Effector memory CD4-positive, alpha-beta T cell (primary cell): ENCODE measurements at regions not wholly inside any gene's neighbourhood (a gene's known extent, or its start where the extent isn't known, plus 50 kb on each side); places are given as distances from the start of the nearest gene placed in this dataset.

Experiments
- DNase-seq, 3 donors: peaks; one replicate each; pipeline ENCODE4 v3.0.0-alpha.2; 2020
- H3K27ac ChIP-seq: 2 replicates; pipeline ENCODE4 v1.7.0; 2013; ENCODE audit warnings: mild to moderate bottlenecking, low read length, moderate library complexity; ENCODE audit not compliant: insufficient read depth, poor library complexity, severe bottlenecking
- H3K27me3 ChIP-seq: replicated peaks from 2 replicates; pipeline ENCODE4 v1.7.0; 2013; ENCODE audit warnings: mild to moderate bottlenecking, low read length; ENCODE audit not compliant: insufficient read depth, control insufficient read depth, poor library complexity, severe bottlenecking
- H3K36me3 ChIP-seq: 2 replicates; pipeline ENCODE4 v1.7.0; 2013; ENCODE audit warnings: mild to moderate bottlenecking, low read length, moderate library complexity; ENCODE audit not compliant: control insufficient read depth, insufficient read depth
- H3K4me1 ChIP-seq: 2 replicates; pipeline ENCODE4 v1.7.0; 2013; ENCODE audit warnings: low read length, mild to moderate bottlenecking; ENCODE audit not compliant: control insufficient read depth, insufficient read depth, poor library complexity, severe bottlenecking
- H3K4me3 ChIP-seq: 2 replicates; pipeline ENCODE4 v1.7.0; 2013; ENCODE audit warnings: low read length, low read depth, mild to moderate bottlenecking; ENCODE audit not compliant: insufficient read depth, poor library complexity, severe bottlenecking
- H3K9me3 ChIP-seq: 2 replicates; pipeline ENCODE4 v1.7.0; 2013; ENCODE audit warnings: mild to moderate bottlenecking, low read length, moderate library complexity; ENCODE audit not compliant: control insufficient read depth

- no peak overlapping the region for H3K27ac ChIP-seq
- no peaks in the 10 kb centered on the region for H3K9me3 ChIP-seq
- no peak for DNase-seq
- H3K4me1 ChIP-seq = no peaks in the 10 kb centered on the region
- H3K27me3 ChIP-seq = no peaks in the 10 kb centered on the region
- no peaks in the 10 kb centered on the region for H3K36me3 ChIP-seq
- H3K4me3 ChIP-seq = no peak overlapping the region
These were observed 225.8 kb downstream of the UQCRFS1 start for GRCh38 chr19:28987177-28987576.

DNA sequence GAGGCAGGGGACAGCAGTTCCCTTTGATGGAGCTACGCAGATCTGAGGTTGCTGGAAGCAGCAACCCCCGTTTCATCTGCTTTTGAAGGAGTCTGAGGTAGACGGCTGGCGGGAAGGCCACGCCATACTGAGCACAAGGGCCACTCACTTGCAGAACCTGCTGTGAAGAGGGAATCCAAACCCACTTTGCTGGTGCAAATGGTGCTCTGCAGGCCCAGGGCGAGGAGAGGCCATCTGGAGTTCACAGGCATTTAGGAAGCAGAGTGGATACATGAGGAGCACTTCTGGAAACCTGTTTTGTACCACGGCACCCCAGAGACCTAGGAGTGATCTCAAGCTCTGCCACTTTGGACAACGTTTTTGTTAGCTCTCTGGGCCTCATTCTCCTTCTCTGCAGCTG, 227.8 kb downstream of the UQCRFS1 start:
- Histone ChIP-seq H3K4me1 (no peaks in the 10 kb centered on the region), H3K36me3 (no peaks in the 10 kb centered on the region), H3K27me3 (no peaks in the 10 kb centered on the region), H3K27ac (no peak overlapping the region), H3K9me3 (no peaks in the 10 kb centered on the region), H3K4me3 (no peak overlapping the region)
- no peak for DNase-seq

- no peak overlapping the region for H3K4me3 ChIP-seq
- no peak overlapping the region for H3K27ac ChIP-seq
- no peaks in the 10 kb centered on the region for H3K36me3 ChIP-seq
- no peaks in the 10 kb centered on the region for H3K4me1 ChIP-seq
- DNase-seq = no peak
- no peaks in the 10 kb centered on the region for H3K27me3 ChIP-seq
- H3K9me3 ChIP-seq = no peaks in the 10 kb centered on the region
These were observed 228.6 kb downstream of the UQCRFS1 start for GRCh38 chr19:28984315-28984714.

GRCh38 chr19:28983430-28983829, 229.5 kb downstream of the UQCRFS1 start:
- H3K9me3 ChIP-seq = no peaks in the 10 kb centered on the region
- H3K4me1 ChIP-seq = no peaks in the 10 kb centered on the region
- H3K4me3 ChIP-seq = no peak overlapping the region
- H3K27ac ChIP-seq = no peak overlapping the region
- H3K27me3 ChIP-seq = no peaks in the 10 kb centered on the region
- no peaks in the 10 kb centered on the region for H3K36me3 ChIP-seq
- no peak for DNase-seq

GRCh38 chr19:28981994-28982393, 231.0 kb downstream of the UQCRFS1 start:
- no peaks in the 10 kb centered on the region for H3K27me3 ChIP-seq
- H3K4me1 ChIP-seq = no peaks in the 10 kb centered on the region
- no peak for DNase-seq
- H3K27ac ChIP-seq = no peak overlapping the region
- no peak overlapping the region for H3K4me3 ChIP-seq
- no peaks in the 10 kb centered on the region for H3K9me3 ChIP-seq
- H3K36me3 ChIP-seq = no peaks in the 10 kb centered on the region

DNA sequence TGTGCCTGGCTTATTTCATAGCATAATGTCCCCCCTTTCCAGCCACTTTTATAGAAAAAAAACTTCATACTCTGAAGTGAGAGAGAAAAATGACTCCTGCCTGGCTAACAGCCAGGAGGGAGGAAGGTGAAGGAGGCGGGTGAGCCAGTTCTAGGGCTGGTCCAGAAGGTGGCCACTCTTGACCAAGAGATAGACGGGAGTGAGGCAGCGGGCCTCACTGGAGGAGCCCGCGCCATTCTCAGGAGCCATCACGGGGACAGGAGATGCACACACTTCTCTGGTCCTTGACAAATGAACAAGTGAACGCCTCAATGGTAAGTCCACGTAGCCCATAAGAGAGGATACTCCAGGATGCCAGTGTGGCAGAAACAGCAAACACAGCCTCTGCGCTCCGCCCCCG, 231.4 kb downstream of the UQCRFS1 start:
- no peaks in the 10 kb centered on the region for H3K9me3 ChIP-seq
- H3K4me1 ChIP-seq = no peaks in the 10 kb centered on the region
- no peaks in the 10 kb centered on the region for H3K27me3 ChIP-seq
- no peak overlapping the region for H3K27ac ChIP-seq
- H3K36me3 ChIP-seq = no peaks in the 10 kb centered on the region
- no peak overlapping the region for H3K4me3 ChIP-seq
- no peak for DNase-seq

DNA sequence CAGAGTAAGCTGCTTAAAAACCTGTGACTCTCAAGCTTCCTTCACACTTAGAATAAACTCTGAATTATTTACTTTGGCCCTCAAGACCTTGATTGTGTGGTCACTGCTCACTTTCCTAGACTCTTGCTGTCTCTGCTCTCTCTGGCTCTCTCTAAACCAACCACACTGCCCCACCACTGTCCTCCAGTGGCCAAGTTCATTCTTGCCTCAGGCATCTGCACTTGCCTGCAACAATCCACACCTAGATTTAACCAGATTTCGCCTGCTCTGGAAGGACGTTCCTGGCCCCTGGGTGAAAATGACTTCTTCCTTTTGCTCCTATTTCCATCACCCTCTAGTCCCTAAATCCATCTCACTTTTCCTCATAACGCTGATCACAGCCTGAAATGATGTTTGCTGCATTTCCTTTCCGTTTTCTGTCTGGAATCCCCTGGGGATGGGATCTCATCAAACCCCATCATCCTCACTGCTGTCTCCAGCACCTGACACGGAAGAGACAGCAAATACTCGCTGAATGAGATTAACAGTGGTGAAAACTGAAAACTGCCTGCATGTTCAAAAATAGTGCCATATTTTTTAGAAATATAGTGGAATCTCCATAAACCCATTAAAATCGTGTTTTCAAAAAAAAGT, 232.6 kb downstream of the UQCRFS1 start:
- Histone ChIP-seq H3K9me3 (no peaks in the 10 kb centered on the region), H3K4me3 (no peak overlapping the region), H3K4me1 (no peaks in the 10 kb centered on the region), H3K27ac (no peak overlapping the region), H3K36me3 (no peaks in the 10 kb centered on the region), H3K27me3 (no peaks in the 10 kb centered on the region)
- no peak for DNase-seq

- no peaks in the 10 kb centered on the region for H3K9me3 ChIP-seq
- no peaks in the 10 kb centered on the region for H3K27me3 ChIP-seq
- no peak overlapping the region for H3K27ac ChIP-seq
- H3K4me1 ChIP-seq = no peaks in the 10 kb centered on the region
- no peak overlapping the region for H3K4me3 ChIP-seq
- no peak for DNase-seq
- H3K36me3 ChIP-seq = no peaks in the 10 kb centered on the region
These were observed 235.1 kb downstream of the UQCRFS1 start for GRCh38 chr19:28977826-28978225.

DNA sequence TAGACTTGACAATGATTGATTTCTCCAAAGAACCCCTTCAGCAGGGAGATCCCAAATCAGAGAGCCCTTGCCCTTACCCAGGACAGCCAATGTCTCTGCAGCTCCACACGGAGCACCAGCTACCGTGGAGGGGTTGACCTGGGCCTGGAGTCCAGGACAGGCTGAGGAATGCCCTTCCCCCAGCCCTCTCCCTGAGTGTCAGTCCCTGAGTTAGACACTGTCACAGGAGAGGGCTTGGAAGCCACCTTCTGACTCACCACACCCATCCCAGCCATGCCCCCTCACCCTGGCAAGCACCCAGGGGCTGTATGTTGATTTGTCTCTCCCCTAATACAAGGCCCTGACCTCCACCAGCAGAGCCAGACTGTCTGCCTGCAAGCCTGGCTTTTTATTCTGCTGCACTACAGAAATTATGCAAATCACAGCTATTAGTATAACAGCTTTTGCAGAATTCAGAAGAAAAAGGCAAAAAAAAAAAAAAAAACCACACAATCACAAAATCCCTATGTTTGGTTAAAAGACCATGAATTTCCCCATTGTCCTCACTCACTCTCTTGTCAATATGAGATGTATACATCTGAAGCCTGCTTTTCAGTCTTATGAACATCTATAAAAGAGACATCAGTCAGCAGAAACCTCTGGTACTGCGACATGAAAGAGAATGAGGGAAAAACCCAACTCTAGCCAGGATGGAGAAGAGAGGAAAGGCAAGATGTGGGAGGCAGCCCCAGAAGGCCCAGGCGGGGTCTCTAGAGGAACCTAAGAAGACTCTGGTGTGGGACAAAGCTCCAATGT, 240.7 kb downstream of the UQCRFS1 start:
- H3K4me3 ChIP-seq = no peak overlapping the region
- no peaks in the 10 kb centered on the region for H3K36me3 ChIP-seq
- H3K27ac ChIP-seq = no peak overlapping the region
- no peaks in the 10 kb centered on the region for H3K27me3 ChIP-seq
- no peaks in the 10 kb centered on the region for H3K9me3 ChIP-seq
- no peak for DNase-seq
- no peaks in the 10 kb centered on the region for H3K4me1 ChIP-seq

DNA sequence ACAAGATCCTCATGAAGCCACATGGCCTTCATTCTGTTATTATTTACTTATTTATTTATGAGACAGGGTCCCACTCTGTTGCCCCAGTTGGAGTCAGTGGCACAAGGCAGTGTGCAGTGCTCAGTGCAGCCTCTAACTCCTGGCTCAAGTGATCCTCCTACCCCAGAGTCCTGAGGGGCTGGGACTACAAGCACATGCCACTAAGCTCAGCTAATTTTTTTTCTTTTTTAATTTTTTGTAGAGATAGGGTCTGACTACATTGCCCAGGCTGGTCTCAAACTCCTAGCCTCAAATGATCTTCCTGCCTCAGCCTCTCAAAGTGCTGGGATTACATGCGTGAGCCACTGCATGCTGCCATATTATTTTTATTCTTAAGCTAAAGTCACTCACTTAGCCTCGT, 241.4 kb downstream of the UQCRFS1 start:
- Histone ChIP-seq H3K36me3 (no peaks in the 10 kb centered on the region), H3K4me1 (no peaks in the 10 kb centered on the region), H3K4me3 (no peak overlapping the region), H3K9me3 (no peaks in the 10 kb centered on the region), H3K27me3 (no peaks in the 10 kb centered on the region), H3K27ac (no peak overlapping the region)
- DNase-seq = no peak
